Smooth muscle cell (in vitro differentiated cells): ENCODE measurements at regions not wholly inside any gene's neighbourhood (a gene's known extent, or its start where the extent isn't known, plus 50 kb on each side); places are given as distances from the start of the nearest gene placed in this dataset.

Experiments used
- DNase-seq: peaks from one replicate; lab custom pipeline; 2025; ENCODE audit not compliant: unreplicated experiment; lab: John Stamatoyannopoulos, UW
- H2AFZ ChIP-seq: fragments of 200-600 bp; sonication (generic); 2 replicates; pipeline ENCODE4 v1.6.0; 2016; ENCODE audit warnings: antibody characterized with exemption, low read depth, mild to moderate bottlenecking
- H3F3A ChIP-seq: fragments of 200-600 bp; sonication (generic); 2 replicates; pipeline ENCODE4 v1.6.0; 2017; ENCODE audit warnings: antibody characterized with exemption, low read depth
- H3K27ac ChIP-seq: fragments of 200-600 bp; sonication (generic); 2 replicates; pipeline ENCODE4 v1.5.1; 2016; ENCODE audit warnings: low read depth, mild to moderate bottlenecking
- H3K27me3 ChIP-seq: fragments of 200-600 bp; sonication (generic); 2 replicates; pipeline ENCODE4 v1.6.1; 2016; ENCODE audit warnings: low read depth, mild to moderate bottlenecking
- H3K36me3 ChIP-seq: fragments of 200-600 bp; sonication (generic); 2 replicates; pipeline ENCODE4 v1.5.1; 2016; ENCODE audit warnings: low read depth
- H3K4me1 ChIP-seq: fragments of 200-600 bp; sonication (generic); 2 replicates; pipeline ENCODE4 v1.5.1; 2016; ENCODE audit warnings: low read depth
- H3K4me2 ChIP-seq: fragments of 200-600 bp; sonication (generic); 2 replicates; pipeline ENCODE4 v1.6.0; 2016; ENCODE audit warnings: mild to moderate bottlenecking
- H3K4me3 ChIP-seq: fragments of 200-600 bp; sonication (generic); 2 replicates; pipeline ENCODE4 v1.5.1; 2016; ENCODE audit warnings: mild to moderate bottlenecking
- H3K79me2 ChIP-seq: fragments of 200-600 bp; sonication (generic); 2 replicates; pipeline ENCODE4 v1.6.0; 2016; ENCODE audit warnings: low read depth, mild to moderate bottlenecking
- H3K9ac ChIP-seq: fragments of 200-600 bp; sonication (generic); 2 replicates; pipeline ENCODE4 v1.6.0; 2016; ENCODE audit warnings: low read depth
- H3K9me3 ChIP-seq: fragments of 200-600 bp; sonication (generic); replicated peaks from 2 replicates; pipeline ENCODE4 v1.5.1; 2016; ENCODE audit warnings: low read depth
- H4K20me1 ChIP-seq: fragments of 200-600 bp; sonication (generic); 2 replicates; pipeline ENCODE4 v1.6.0; 2016; ENCODE audit warnings: low read depth
- CTCF ChIP-seq: fragments of 200-600 bp; sonication (generic); IDR thresholded peaks from 2 replicates; pipeline ENCODE4 v1.5.1; 2017; ENCODE audit warnings: borderline replicate concordance, mild to moderate bottlenecking, antibody characterized with exemption; ENCODE audit not compliant: insufficient read depth, poor library complexity, severe bottlenecking
- WGBS: methylation state at CpG from one replicate; pipeline ENCODE4 v1.1.7; 2016; ENCODE audit warnings: low lambda C conversion rate; 5-methylcytosine and 5-hydroxymethylcytosine counted together

GRCh38 chr5:179408611-179409010, 63.4 kb upstream of the ADAMTS2 start:
- no peak overlapping the region for H3K9ac ChIP-seq
- no peaks in the 10 kb centered on the region for H3F3A ChIP-seq
- 94% methylated on average over 19 of the region's 19 CpGs for WGBS
- no peaks in the 10 kb centered on the region for H3K9me3 ChIP-seq
- no peaks in the 10 kb centered on the region for H3K79me2 ChIP-seq
- no peaks in the 10 kb centered on the region for H4K20me1 ChIP-seq
- H3K4me3 ChIP-seq: no peak overlapping the region
- H2AFZ ChIP-seq: no peak overlapping the region
- no peak for TF ChIP-seq CTCF
- H3K27me3 ChIP-seq: no peaks in the 10 kb centered on the region
- DNase-seq: no peak
- no peak overlapping the region for H3K4me2 ChIP-seq
- H3K4me1 ChIP-seq: no peaks in the 10 kb centered on the region
- H3K27ac ChIP-seq: no peak overlapping the region
- no peaks in the 10 kb centered on the region for H3K36me3 ChIP-seq

GRCh38 chr5:179407191-179408175, 62.2 kb upstream of the ADAMTS2 start:
- H3F3A ChIP-seq: no peaks in the 10 kb centered on the region
- no peak overlapping the region for H3K4me3 ChIP-seq
- H4K20me1 ChIP-seq: no peaks in the 10 kb centered on the region
- TF ChIP-seq CTCF: no peak
- H3K27ac ChIP-seq: no peak overlapping the region
- no peaks in the 10 kb centered on the region for H3K36me3 ChIP-seq
- H3K27me3 ChIP-seq: no peaks in the 10 kb centered on the region
- H3K4me1 ChIP-seq: no peaks in the 10 kb centered on the region
- whole genome bisulfite sequencing: 75% methylated on average over 14 of the region's 16 CpGs
- H3K9ac ChIP-seq: no peak overlapping the region
- no peaks in the 10 kb centered on the region for H3K9me3 ChIP-seq
- H3K4me2 ChIP-seq: no peak overlapping the region
- H2AFZ ChIP-seq: no peak overlapping the region
- no peak for DNase-seq
- H3K79me2 ChIP-seq: no peaks in the 10 kb centered on the region

- no peaks in the 10 kb centered on the region for H3K79me2 ChIP-seq
- DNase-seq: no peak
- H3K36me3 ChIP-seq: no peaks in the 10 kb centered on the region
- H3F3A ChIP-seq: no peaks in the 10 kb centered on the region
- no peaks in the 10 kb centered on the region for H3K27me3 ChIP-seq
- WGBS: 84% methylated on average over 18 of the region's 18 CpGs
- H3K4me2 ChIP-seq: no peak overlapping the region
- no peak for TF ChIP-seq CTCF
- H3K27ac ChIP-seq: no peak overlapping the region
- no peak overlapping the region for H2AFZ ChIP-seq
- no peaks in the 10 kb centered on the region for H3K4me1 ChIP-seq
- H4K20me1 ChIP-seq: no peaks in the 10 kb centered on the region
- H3K9me3 ChIP-seq: peaks cover 3% of the 10 kb centered on the region
- no peak overlapping the region for H3K9ac ChIP-seq
- no peak overlapping the region for H3K4me3 ChIP-seq
These were observed 61.0 kb upstream of the ADAMTS2 start for GRCh38 chr5:179406031-179406961.
